WTC11 (cell line): ENCODE measurements at regions not wholly inside any gene's neighbourhood (a gene's known extent, or its start where the extent isn't known, plus 50 kb on each side); places are given as distances from the start of the nearest gene placed in this dataset.

Source experiments
- ATAC-seq: fragments of 200-7000 bp; cut with Tn5 transposase; 2 replicates; pipeline ENCODE4 v1.10.0; 2021; ENCODE audit warnings: mild to moderate bottlenecking, moderate library complexity
- CTCF ChIA-PET: fragments of 300-600 bp; sonication (Branson Sonifier 250); formaldehyde crosslinking; loops from one replicate; lab custom pipeline; 2021; ENCODE audit warnings: antibody characterized with exemption; lab: Charles Lee
- POLR2A ChIA-PET: fragments of 350-600 bp; sonication (Branson Sonifier 250); formaldehyde crosslinking; loops from one replicate; lab custom pipeline; 2021; ENCODE audit warnings: antibody characterized with exemption; lab: Charles Lee
- DNase-seq: peaks from one replicate; pipeline ENCODE4 v3.0.0; 2021; ENCODE audit warnings: low spot score
- H3K27ac Mint-ChIP-seq: 2 replicates; pipeline ENCODE4 v1.8.0; 2021; ENCODE audit warnings: mixed read lengths
- H3K27me3 Mint-ChIP-seq: 2 replicates; pipeline ENCODE4 v1.8.0; 2021; ENCODE audit warnings: low read depth, mild to moderate bottlenecking, moderate library complexity, mixed read lengths
- H3K36me3 Mint-ChIP-seq: 2 replicates; pipeline ENCODE4 v1.8.0; 2021; ENCODE audit warnings: mixed read lengths
- H3K4me1 Mint-ChIP-seq: 2 replicates; pipeline ENCODE4 v1.8.0; 2022; ENCODE audit warnings: mixed read lengths
- H3K4me3 Mint-ChIP-seq: 2 replicates; pipeline ENCODE4 v1.8.0; 2021; ENCODE audit warnings: mild to moderate bottlenecking, moderate library complexity, mixed read lengths
- H3K9me3 Mint-ChIP-seq: 2 replicates; pipeline ENCODE4 v1.8.0; 2021; ENCODE audit warnings: mixed read lengths
- AFF4 ChIP-seq: sonication (generic); formaldehyde crosslinking; IDR thresholded peaks from 2 replicates; pipeline ENCODE4 v1.8.1; 2023; ENCODE audit warnings: mild to moderate bottlenecking, missing genetic modification reagents, borderline replicate concordance
- ARID4B ChIP-seq: sonication (generic); formaldehyde crosslinking; IDR thresholded peaks from 2 replicates; pipeline ENCODE4 v1.8.0; 2023; ENCODE audit warnings: missing genetic modification reagents, mild to moderate bottlenecking, borderline replicate concordance
- ATF3 ChIP-seq: sonication (generic); formaldehyde crosslinking; conservative IDR thresholded peaks from 2 replicates; pipeline ENCODE4 v1.8.1; 2022; ENCODE audit warnings: mild to moderate bottlenecking, missing genetic modification reagents
- CREM ChIP-seq: sonication (generic); formaldehyde crosslinking; IDR thresholded peaks from 2 replicates; pipeline ENCODE4 v1.8.1; 2022; ENCODE audit warnings: mild to moderate bottlenecking, missing genetic modification reagents, moderate library complexity
- EMX1 ChIP-seq: fragments of 250-450 bp; sonication (Bioruptor Pico); IDR thresholded peaks from 2 replicates; pipeline ENCODE4 v1.8.0; 2021; ENCODE audit warnings: mild to moderate bottlenecking
- ETV6 ChIP-seq: sonication (generic); formaldehyde crosslinking; IDR thresholded peaks from 2 replicates; pipeline ENCODE4 v1.8.1; 2022; ENCODE audit warnings: mild to moderate bottlenecking, missing genetic modification reagents
- GABPB1 ChIP-seq: sonication (generic); formaldehyde crosslinking; IDR thresholded peaks from 2 replicates; pipeline ENCODE4 v1.8.1; 2023; ENCODE audit warnings: mild to moderate bottlenecking, missing genetic modification reagents
- STAT6 ChIP-seq: sonication (generic); formaldehyde crosslinking; conservative IDR thresholded peaks from 2 replicates; pipeline ENCODE4 v1.8.1; 2023; ENCODE audit warnings: mild to moderate bottlenecking, low read depth, missing genetic modification reagents, moderate library complexity
- TP53 ChIP-seq: sonication (generic); formaldehyde crosslinking; IDR thresholded peaks from 2 replicates; pipeline ENCODE4 v1.8.1; 2023; ENCODE audit warnings: mild to moderate bottlenecking, missing genetic modification reagents
- USF2 ChIP-seq: sonication (generic); formaldehyde crosslinking; IDR thresholded peaks from 2 replicates; pipeline ENCODE4 v1.8.1; 2023; ENCODE audit warnings: mild to moderate bottlenecking, missing genetic modification reagents, moderate library complexity
- ZNF219 ChIP-seq: sonication (generic); formaldehyde crosslinking; IDR thresholded peaks from 2 replicates; pipeline ENCODE4 v1.8.0; 2023; ENCODE audit warnings: missing genetic modification reagents, mild to moderate bottlenecking, borderline replicate concordance

GRCh38 chr1:221001167-221001566 lies 121.9 kb downstream of the HLX start:
- no peak overlapping the region for H3K4me3 Mint-ChIP-seq
- POLR2A ChIA-PET, result no interaction called here

GRCh38 chr1:221002601-221003000 lies 123.4 kb downstream of the HLX start:
- H3K4me3 Mint-ChIP-seq, result no peak overlapping the region
- H3K9me3 Mint-ChIP-seq, result peaks cover 9% of the 10 kb centered on the region
- no peaks in the 10 kb centered on the region for H3K27me3 Mint-ChIP-seq
- no peaks in the 10 kb centered on the region for H3K4me1 Mint-ChIP-seq
- CTCF ChIA-PET, result no interaction called here
- no peaks in the 10 kb centered on the region for H3K36me3 Mint-ChIP-seq
- POLR2A ChIA-PET, result no interaction called here
- no peak for DNase-seq
- no peak for ATAC-seq
- H3K27ac Mint-ChIP-seq, result no peak overlapping the region
- no peak for TF ChIP-seq EMX1 (CRISPR knock-in tag)

More at GRCh38 chr1:221001167-221001566, 121.9 kb downstream of the HLX start:
- Mint-ChIP-seq H3K27me3 (no peaks in the 10 kb centered on the region), H3K27ac (no peak overlapping the region), H3K36me3 (peaks cover 3% of the 10 kb centered on the region), H3K9me3 (peaks cover 15% of the 10 kb centered on the region), H3K4me1 (no peaks in the 10 kb centered on the region)
- CTCF ChIA-PET, result no interaction called here
- ATAC-seq (no peak), DNase-seq (no peak)
- TF ChIP-seq CREM (CRISPR knock-in tag) (no peak), ETV6 (CRISPR knock-in tag) (no peak), ZNF219 (CRISPR knock-in tag) (no peak), USF2 (CRISPR knock-in tag) (no peak)

- no peak overlapping the region for H3K27ac Mint-ChIP-seq
- CTCF ChIA-PET, result no interaction called here
These were observed 131.9 kb downstream of the HLX start for GRCh38 chr1:221011145-221011544.

More at GRCh38 chr1:221011145-221011544, 131.9 kb downstream of the HLX start:
- peaks cover 4% of the 10 kb centered on the region for H3K9me3 Mint-ChIP-seq
- H3K4me3 Mint-ChIP-seq, result no peak overlapping the region
- TF ChIP-seq ATF3 (CRISPR knock-in tag) (no peak), ARID4B (CRISPR knock-in tag) (no peak), STAT6 (CRISPR knock-in tag) (no peak), ZNF219 (CRISPR knock-in tag) (no peak), AFF4 (CRISPR knock-in tag) (no peak), USF2 (CRISPR knock-in tag) (no peak), TP53 (no peak), GABPB1 (CRISPR knock-in tag) (no peak)
- no peaks in the 10 kb centered on the region for H3K27me3 Mint-ChIP-seq
- POLR2A ChIA-PET, result no interaction called here
- DNase-seq (no peak), ATAC-seq (no peak)
- H3K36me3 Mint-ChIP-seq, result no peaks in the 10 kb centered on the region
- H3K4me1 Mint-ChIP-seq, result no peaks in the 10 kb centered on the region
